ENCODE measurements at regions not wholly inside any gene's neighbourhood (a gene's known extent, or its start where the extent isn't known, plus 50 kb on each side); places are given as distances from the start of the nearest gene placed in this dataset.

GRCh38 chr4:136198358-136198757, 1333.9 kb downstream of the PCDH18 start:
- H3K9me3 Mint-ChIP-seq = peaks cover 0 to 7% (median 2%) of the 10 kb centered on the region in 7 donors
- no peaks in the 10 kb centered on the region for H3K27me3 Mint-ChIP-seq
- no peaks in the 10 kb centered on the region for H3K36me3 ChIP-seq (ENCODE audit: control insufficient read depth, insufficient read depth, low read length)
- H3K9me3 ChIP-seq (ENCODE audit: control insufficient read depth in 2 of 2, low read length in 2 of 2) = no peaks in the 10 kb centered on the region
- no peaks in the 10 kb centered on the region for H3K36me3 Mint-ChIP-seq
- H3K4me1 ChIP-seq (ENCODE audit: control insufficient read depth, insufficient read depth, low read length, poor library complexity, severe bottlenecking) = no peaks in the 10 kb centered on the region
- no peak overlapping the region for H3K27ac Mint-ChIP-seq
- DNase-seq (no peak), ATAC-seq (ENCODE audit: low read depth in 2 of 2) (no peak)
- no peaks in the 10 kb centered on the region for H3K27me3 ChIP-seq (ENCODE audit: control insufficient read depth, insufficient read depth, low read length)
- H3K4me3 ChIP-seq (ENCODE audit: low read depth, low read length) = no peak overlapping the region
- H3K4me1 Mint-ChIP-seq = no peaks in the 10 kb centered on the region
- no peak overlapping the region for H3K27ac ChIP-seq (ENCODE audit: insufficient read depth, low read length, poor library complexity, severe bottlenecking)
- H3K4me3 Mint-ChIP-seq = no peak overlapping the region

- Histone ChIP-seq H3K4me3 (ENCODE audit: low read depth, low read length) (no peak overlapping the region), H3K4me1 (ENCODE audit: control insufficient read depth, insufficient read depth, low read length, poor library complexity, severe bottlenecking) (no peaks in the 10 kb centered on the region), H3K9me3 (ENCODE audit: control insufficient read depth in 2 of 2, low read length in 2 of 2) (no peaks in the 10 kb centered on the region), H3K27ac (ENCODE audit: insufficient read depth, low read length, poor library complexity, severe bottlenecking) (no peak overlapping the region), H3K36me3 (ENCODE audit: control insufficient read depth, insufficient read depth, low read length) (no peaks in the 10 kb centered on the region), H3K27me3 (ENCODE audit: control insufficient read depth, insufficient read depth, low read length) (no peaks in the 10 kb centered on the region)
- peaks cover 0 to 9% (median 5%) of the 10 kb centered on the region in 7 donors for H3K9me3 Mint-ChIP-seq
- H3K27ac Mint-ChIP-seq = no peak overlapping the region
- H3K4me1 Mint-ChIP-seq = no peaks in the 10 kb centered on the region
- H3K4me3 Mint-ChIP-seq = no peak overlapping the region
- ATAC-seq (ENCODE audit: low read depth in 2 of 2) (no peak), DNase-seq (no peak)
- H3K27me3 Mint-ChIP-seq = no peaks in the 10 kb centered on the region
- no peaks in the 10 kb centered on the region for H3K36me3 Mint-ChIP-seq
These were observed 1337.3 kb downstream of the PCDH18 start for GRCh38 chr4:136194962-136195361.

DNA sequence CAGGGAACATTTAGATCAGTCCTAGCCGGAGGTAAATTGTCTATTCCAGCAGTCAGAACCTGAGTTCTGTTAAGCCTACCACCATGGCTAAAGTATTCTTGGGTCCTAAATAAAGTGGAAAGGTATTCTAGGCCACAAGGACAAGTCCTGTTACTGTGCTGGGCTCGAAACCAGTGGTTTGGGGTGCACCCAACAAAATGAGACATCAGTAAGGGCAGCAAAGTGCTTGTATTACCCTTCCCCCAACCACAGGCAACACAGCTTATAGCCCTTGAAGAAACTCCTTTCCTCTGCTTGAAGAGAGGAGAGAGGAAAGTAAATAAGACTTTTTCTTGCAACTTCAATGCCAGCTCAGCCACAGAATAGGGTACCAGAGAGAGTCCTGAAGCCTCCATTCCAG, 1345.6 kb downstream of the PCDH18 start:
- no peaks in the 10 kb centered on the region for H3K27me3 ChIP-seq (ENCODE audit: control insufficient read depth, insufficient read depth, low read length)
- H3K4me1 ChIP-seq (ENCODE audit: control insufficient read depth, insufficient read depth, low read length, poor library complexity, severe bottlenecking) = no peaks in the 10 kb centered on the region
- Mint-ChIP-seq H3K27me3 (no peaks in the 10 kb centered on the region), H3K36me3 (no peaks in the 10 kb centered on the region), H3K27ac (no peak overlapping the region), H3K4me3 (no peak overlapping the region), H3K4me1 (no peaks in the 10 kb centered on the region), H3K9me3 (peaks cover 0 to 37% (median 11%) of the 10 kb centered on the region in 7 donors)
- H3K27ac ChIP-seq (ENCODE audit: insufficient read depth, low read length, poor library complexity, severe bottlenecking) = no peak overlapping the region
- H3K36me3 ChIP-seq (ENCODE audit: control insufficient read depth, insufficient read depth, low read length) = no peaks in the 10 kb centered on the region
- ATAC-seq (ENCODE audit: low read depth in 2 of 2) = no peak
- no peak overlapping the region for H3K4me3 ChIP-seq (ENCODE audit: low read depth, low read length)
- DNase-seq = no peak
- H3K9me3 ChIP-seq (ENCODE audit: control insufficient read depth in 2 of 2, low read length in 2 of 2) = peaks cover 0 to 12% of the 10 kb centered on the region in 2 experiments

GRCh38 chr4:136183513-136183912, 1348.8 kb downstream of the PCDH18 start:
- Mint-ChIP-seq H3K36me3 (no peaks in the 10 kb centered on the region), H3K27ac (no peak overlapping the region), H3K9me3 (peaks cover 1 to 26% (median 5%) of the 10 kb centered on the region in 7 donors), H3K4me3 (no peak overlapping the region), H3K4me1 (no peaks in the 10 kb centered on the region), H3K27me3 (no peaks in the 10 kb centered on the region)
- DNase-seq (no peak), ATAC-seq (ENCODE audit: low read depth in 2 of 2) (no peak)
- Histone ChIP-seq H3K4me1 (ENCODE audit: control insufficient read depth, insufficient read depth, low read length, poor library complexity, severe bottlenecking) (no peaks in the 10 kb centered on the region), H3K9me3 (ENCODE audit: control insufficient read depth in 2 of 2, low read length in 2 of 2) (peaks cover 0 to 12% of the 10 kb centered on the region in 2 experiments), H3K4me3 (ENCODE audit: low read depth, low read length) (no peak overlapping the region), H3K27me3 (ENCODE audit: control insufficient read depth, insufficient read depth, low read length) (no peaks in the 10 kb centered on the region), H3K27ac (ENCODE audit: insufficient read depth, low read length, poor library complexity, severe bottlenecking) (no peak overlapping the region), H3K36me3 (ENCODE audit: control insufficient read depth, insufficient read depth, low read length) (no peaks in the 10 kb centered on the region)

GRCh38 chr4:136156947-136157346, 1375.3 kb downstream of the PCDH18 start:
- H3K4me1 Mint-ChIP-seq = no peaks in the 10 kb centered on the region
- Histone ChIP-seq H3K4me1 (ENCODE audit: control insufficient read depth, insufficient read depth, low read length, poor library complexity, severe bottlenecking) (no peaks in the 10 kb centered on the region), H3K4me3 (ENCODE audit: low read depth, low read length) (no peak overlapping the region), H3K9me3 (ENCODE audit: control insufficient read depth in 2 of 2, low read length in 2 of 2) (no peaks in the 10 kb centered on the region), H3K36me3 (ENCODE audit: control insufficient read depth, insufficient read depth, low read length) (no peaks in the 10 kb centered on the region), H3K27ac (ENCODE audit: insufficient read depth, low read length, poor library complexity, severe bottlenecking) (no peak overlapping the region), H3K27me3 (ENCODE audit: control insufficient read depth, insufficient read depth, low read length) (no peaks in the 10 kb centered on the region)
- no peaks in the 10 kb centered on the region for H3K36me3 Mint-ChIP-seq
- no peak overlapping the region for H3K4me3 Mint-ChIP-seq
- peaks cover 0 to 20% (median 5%) of the 10 kb centered on the region in 7 donors for H3K9me3 Mint-ChIP-seq
- no peaks in the 10 kb centered on the region for H3K27me3 Mint-ChIP-seq
- ATAC-seq (ENCODE audit: low read depth in 2 of 2) (no peak), DNase-seq (no peak)
- H3K27ac Mint-ChIP-seq = no peak overlapping the region

DNA sequence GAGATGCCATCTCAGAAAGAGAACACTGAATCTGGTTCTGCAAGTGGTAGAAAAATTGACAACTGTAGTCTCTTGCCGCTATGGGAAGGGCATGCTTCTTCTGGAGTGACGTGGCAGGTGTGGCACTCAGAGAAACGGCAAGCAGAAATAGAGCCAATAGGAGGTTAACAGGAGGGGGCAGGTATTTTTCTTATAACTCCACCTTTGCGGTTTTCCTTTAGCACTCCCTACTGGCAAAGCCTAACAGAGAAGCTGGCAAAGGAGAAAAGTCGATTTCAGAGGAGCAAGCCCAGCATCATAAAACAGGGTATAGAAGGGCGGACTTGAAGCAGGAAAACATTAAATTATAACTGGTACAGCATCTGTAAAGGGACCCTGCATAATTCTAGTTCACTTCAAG, 1382.2 kb downstream of the PCDH18 start:
- H3K4me3 ChIP-seq (ENCODE audit: low read depth, low read length) = no peak overlapping the region
- no peaks in the 10 kb centered on the region for H3K4me1 ChIP-seq (ENCODE audit: control insufficient read depth, insufficient read depth, low read length, poor library complexity, severe bottlenecking)
- H3K27ac ChIP-seq (ENCODE audit: insufficient read depth, low read length, poor library complexity, severe bottlenecking) = no peak overlapping the region
- Mint-ChIP-seq H3K4me3 (no peak overlapping the region), H3K4me1 (no peaks in the 10 kb centered on the region), H3K36me3 (no peaks in the 10 kb centered on the region), H3K27ac (no peak overlapping the region), H3K27me3 (no peaks in the 10 kb centered on the region), H3K9me3 (peaks cover 2 to 40% (median 6%) of the 10 kb centered on the region in 7 donors)
- DNase-seq = no peak
- no peaks in the 10 kb centered on the region for H3K36me3 ChIP-seq (ENCODE audit: control insufficient read depth, insufficient read depth, low read length)
- ATAC-seq (ENCODE audit: low read depth in 2 of 2) = no peak
- no peaks in the 10 kb centered on the region for H3K9me3 ChIP-seq (ENCODE audit: control insufficient read depth in 2 of 2, low read length in 2 of 2)
- no peaks in the 10 kb centered on the region for H3K27me3 ChIP-seq (ENCODE audit: control insufficient read depth, insufficient read depth, low read length)

DNA sequence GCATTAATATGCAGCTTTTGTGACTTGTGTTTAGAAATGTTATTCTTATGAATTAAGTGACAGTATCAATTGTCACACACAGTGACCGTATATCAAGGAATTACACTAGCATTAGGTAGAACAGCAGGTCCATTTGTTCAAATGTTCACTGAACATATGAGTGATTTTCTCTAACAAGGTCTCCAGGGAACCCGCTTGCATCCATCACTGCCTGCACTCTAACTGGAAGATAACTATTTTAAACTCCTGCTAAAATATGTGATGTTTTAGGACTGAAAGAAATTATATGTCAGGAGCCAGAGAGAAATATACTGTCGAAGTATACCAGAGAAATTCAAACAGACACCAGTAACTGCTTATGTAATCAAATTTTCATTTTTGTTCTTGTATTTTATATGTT, 1395.7 kb downstream of the PCDH18 start:
- Histone ChIP-seq H3K27ac (ENCODE audit: insufficient read depth, low read length, poor library complexity, severe bottlenecking) (no peak overlapping the region), H3K4me1 (ENCODE audit: control insufficient read depth, insufficient read depth, low read length, poor library complexity, severe bottlenecking) (no peaks in the 10 kb centered on the region), H3K36me3 (ENCODE audit: control insufficient read depth, insufficient read depth, low read length) (no peaks in the 10 kb centered on the region), H3K4me3 (ENCODE audit: low read depth, low read length) (no peak overlapping the region), H3K9me3 (ENCODE audit: control insufficient read depth in 2 of 2, low read length in 2 of 2) (no peaks in the 10 kb centered on the region), H3K27me3 (ENCODE audit: control insufficient read depth, insufficient read depth, low read length) (no peaks in the 10 kb centered on the region)
- H3K4me1 Mint-ChIP-seq = no peaks in the 10 kb centered on the region
- no peaks in the 10 kb centered on the region for H3K36me3 Mint-ChIP-seq
- H3K27me3 Mint-ChIP-seq = no peaks in the 10 kb centered on the region
- H3K9me3 Mint-ChIP-seq = peaks cover 0 to 7% (median 4%) of the 10 kb centered on the region in 7 donors
- ATAC-seq (ENCODE audit: low read depth in 2 of 2) (no peak), DNase-seq (no peak)
- no peak overlapping the region for H3K27ac Mint-ChIP-seq
- H3K4me3 Mint-ChIP-seq = no peak overlapping the region

- no peak overlapping the region for H3K27ac Mint-ChIP-seq
- H3K27me3 Mint-ChIP-seq = no peaks in the 10 kb centered on the region
- peaks cover 0 to 18% (median 5%) of the 10 kb centered on the region in 7 donors for H3K9me3 Mint-ChIP-seq
These were observed 1408.0 kb downstream of the PCDH18 start for GRCh38 chr4:136124251-136124745.

More at GRCh38 chr4:136124251-136124745, 1408.0 kb downstream of the PCDH18 start:
- H3K9me3 ChIP-seq (ENCODE audit: control insufficient read depth in 2 of 2, low read length in 2 of 2) = peaks cover 0 to 2% of the 10 kb centered on the region in 2 experiments
- no peaks in the 10 kb centered on the region for H3K27me3 ChIP-seq (ENCODE audit: control insufficient read depth, insufficient read depth, low read length)
- no peak for ATAC-seq (ENCODE audit: low read depth in 2 of 2)
- H3K4me3 ChIP-seq (ENCODE audit: low read depth, low read length) = no peak overlapping the region
- H3K36me3 Mint-ChIP-seq = no peaks in the 10 kb centered on the region
- H3K4me3 Mint-ChIP-seq = no peak overlapping the region
- no peaks in the 10 kb centered on the region for H3K4me1 ChIP-seq (ENCODE audit: control insufficient read depth, insufficient read depth, low read length, poor library complexity, severe bottlenecking)
- no peaks in the 10 kb centered on the region for H3K4me1 Mint-ChIP-seq
- H3K27ac ChIP-seq (ENCODE audit: insufficient read depth, low read length, poor library complexity, severe bottlenecking) = no peak overlapping the region
- H3K36me3 ChIP-seq (ENCODE audit: control insufficient read depth, insufficient read depth, low read length) = no peaks in the 10 kb centered on the region
- DNase-seq = no peak

Data from CD4-positive, CD25-positive, alpha-beta regulatory T cell (primary cell).